K562 (cell line): ENCODE measurements at regions not wholly inside any gene's neighbourhood (a gene's known extent, or its start where the extent isn't known, plus 50 kb on each side); places are given as distances from the start of the nearest gene placed in this dataset.

Source experiments
- ATAC-seq: fragments of 200-7000 bp; cut with Tn5 transposase; 3 replicates; pipeline ENCODE4 v1.9.1; 2020; ENCODE audit warnings: moderate library complexity
- BruUV-seq: library from RNA; stranded (reverse); fragments of 400-500 nt; replicated peaks from 2 replicates; lab custom pipeline; 2021; lab: Mats Ljungman, UMichigan
- CTCF ChIA-PET: fragments of 300-600 bp; formaldehyde crosslinking; extraction: SDS; loops from one replicate; lab custom pipeline; 2021; ENCODE audit warnings: low intra/inter-chr PET ratio; lab: Yijun Ruan, JAX
- POLR2A ChIA-PET: fragments of 300-600, 350-650 bp; sonication (Branson Sonifier 250); formaldehyde crosslinking; extraction: SDS; loops from one replicate; lab custom pipeline; 2021; ENCODE audit warnings: antibody characterized with exemption, inconsistent platforms; lab: Yijun Ruan, JAX
- DNase-seq, 4 experiments: peaks; one replicate each; pipeline versions ENCODE4 v3.0.0 to v3.0.0-alpha.2; 2011 to 2018; ENCODE audit warnings: low spot score in 3 of 4, mixed read lengths in 3 of 4; ENCODE audit errors: extremely low read depth in 1 of 4
- FAIRE-seq: peaks from 2 replicates; lab custom pipeline; 2011; peaks lifted over from hg19 to GRCh38; lab: Jason Lieb, UNC
- H2AFZ ChIP-seq: 2 replicates; pipeline ENCODE4 v1.6.0; 2011; ENCODE audit warnings: low read depth, low read length, control low read depth, inconsistent platforms
- H3K27ac ChIP-seq: fragments of 200-600 bp; 3 replicates; pipeline ENCODE4 v1.8.0; 2011; ENCODE audit warnings: low read depth, mild to moderate bottlenecking, control low read depth, inconsistent platforms, low read length, moderate library complexity, mixed read lengths; ENCODE audit errors: extremely low read depth
- H3K27me3 ChIP-seq, 2 experiments: fragments of 300-600 bp in 1 of 2; 2 replicates in 1 of 2; 3 replicates in 1 of 2; pipeline versions ENCODE4 v1.6.0 to v1.8.0; 2011; ENCODE audit warnings: inconsistent platforms in 2 of 2, low read length in 2 of 2, mild to moderate bottlenecking in 1 of 2, mixed read lengths in 1 of 2, moderate library complexity in 1 of 2; ENCODE audit not compliant: control insufficient read depth in 2 of 2, insufficient read depth in 2 of 2
- H3K36me3 ChIP-seq: fragments of 300-600 bp; 3 replicates; pipeline ENCODE4 v1.8.0; 2011; ENCODE audit warnings: mild to moderate bottlenecking, low read length, inconsistent platforms; ENCODE audit not compliant: control insufficient read depth, insufficient read depth
- H3K4me1 ChIP-seq, 2 experiments: fragments of 200-600 bp in 1 of 2; replicated peaks in 1 of 2; 2 replicates in 1 of 2; 3 replicates in 1 of 2; pipeline versions ENCODE4 v1.5.1 to v1.8.0; 2011; ENCODE audit warnings: inconsistent platforms in 2 of 2, low read length in 2 of 2, mild to moderate bottlenecking in 1 of 2, mixed read lengths in 1 of 2, moderate library complexity in 1 of 2; ENCODE audit not compliant: control insufficient read depth in 2 of 2, insufficient read depth in 2 of 2
- H3K4me2 ChIP-seq: 2 replicates; pipeline ENCODE4 v1.6.1; 2011; ENCODE audit warnings: low read length, control low read depth, inconsistent platforms, mixed read lengths; ENCODE audit not compliant: insufficient read depth
- H3K4me3 ChIP-seq: fragments of 200-600 bp; sonication (generic), shearing (Covaris generic); 2 replicates; pipeline ENCODE4 v1.5.1; 2016; ENCODE audit warnings: control low read depth, inconsistent platforms
- H3K79me2 ChIP-seq: fragments of 200-600 bp; 3 replicates; pipeline ENCODE4 v1.8.0; 2011; ENCODE audit warnings: low read length, inconsistent platforms; ENCODE audit not compliant: control insufficient read depth, insufficient read depth
- H3K9ac ChIP-seq, 2 experiments: 2 replicates each; pipeline versions ENCODE4 v1.6.0 to v1.6.1; 2011; ENCODE audit warnings: low read depth in 2 of 2, low read length in 2 of 2, control low read depth in 1 of 2, inconsistent platforms in 1 of 2, mild to moderate bottlenecking in 1 of 2, mixed read lengths in 1 of 2; ENCODE audit not compliant: insufficient read depth in 1 of 2
- H3K9me1 ChIP-seq: one replicate; pipeline ENCODE4 v1.6.0; 2011; ENCODE audit warnings: inconsistent platforms, mild to moderate bottlenecking, low read length, moderate library complexity; ENCODE audit not compliant: control insufficient read depth, insufficient read depth
- H3K9me3 ChIP-seq: replicated peaks from 2 replicates; pipeline ENCODE4 v1.5.1; 2011; ENCODE audit warnings: low read depth, low read length, inconsistent platforms; ENCODE audit not compliant: control insufficient read depth, insufficient read depth
- H4K20me1 ChIP-seq: replicated peaks from 2 replicates; pipeline ENCODE4 v1.6.1; 2011; ENCODE audit warnings: low read length, inconsistent platforms, mixed read lengths; ENCODE audit not compliant: control insufficient read depth, insufficient read depth
- ADNP ChIP-seq: fragments of 200-800 bp; sonication (Bioruptor generic); IDR thresholded peaks from 2 replicates; pipeline ENCODE4 v1.6.1; 2016; ENCODE audit warnings: missing genetic modification characterization, missing compliant biosample characterization
- ARID4B ChIP-seq: sonication (generic); formaldehyde crosslinking; IDR thresholded peaks from 2 replicates; pipeline ENCODE4 v1.8.0; 2022; ENCODE audit warnings: mild to moderate bottlenecking, missing genetic modification reagents
- ELF2 ChIP-seq: fragments of 250-450 bp; sonication (Bioruptor Pico); IDR thresholded peaks from 2 replicates; pipeline ENCODE4 v1.5.0; 2021; ENCODE audit warnings: mild to moderate bottlenecking
- HDAC3 ChIP-seq: fragments of 450-650 bp; IDR thresholded peaks from 2 replicates; pipeline ENCODE4 v1.6.1; 2018; ENCODE audit warnings: borderline replicate concordance, mild to moderate bottlenecking, moderate library complexity; ENCODE audit not compliant: partially characterized antibody
- MEF2A ChIP-seq: IDR thresholded peaks from 2 replicates; pipeline ENCODE4 v1.6.1; 2011; ENCODE audit warnings: low read depth, mild to moderate bottlenecking, low read length, moderate library complexity; ENCODE audit not compliant: control insufficient read depth
- NR2C2 ChIP-seq, 2 experiments: fragments of 200-800 bp in 1 of 2; sonication (Bioruptor generic) in 1 of 2; sonication (generic) in 1 of 2; formaldehyde crosslinking in 1 of 2; IDR thresholded peaks; 2 replicates each; pipeline versions ENCODE4 v1.6.1 to v1.8.0; 2016 to 2022; ENCODE audit warnings: mild to moderate bottlenecking in 1 of 2, missing compliant biosample characterization in 1 of 2, missing genetic modification characterization in 1 of 2, missing genetic modification reagents in 1 of 2
- PHB ChIP-seq: fragments of 250-450 bp; sonication (Bioruptor Pico); IDR thresholded peaks from 2 replicates; pipeline ENCODE4 v1.5.0; 2021
- PHTF2 ChIP-seq: fragments of 250-450 bp; sonication (Bioruptor Pico); IDR thresholded peaks from 2 replicates; pipeline ENCODE4 v1.5.0; 2021; ENCODE audit warnings: mild to moderate bottlenecking
- RBM39 ChIP-seq: fragments of 200-400 bp; formaldehyde crosslinking; optimal IDR thresholded peaks from 2 replicates; pipeline ENCODE3; 2018; ENCODE audit warnings: low read depth, low read length
- RFX7 ChIP-seq: fragments of 250-450 bp; sonication (Bioruptor Pico); IDR thresholded peaks from 2 replicates; pipeline ENCODE4 v1.5.1; 2021; ENCODE audit warnings: mild to moderate bottlenecking
- STAG1 ChIP-seq: sonication (generic); formaldehyde crosslinking; IDR thresholded peaks from 2 replicates; pipeline ENCODE4 v1.5.0; 2020; ENCODE audit warnings: missing genetic modification reagents, borderline replicate concordance
- ZNF253 ChIP-seq: fragments of 250-450 bp; sonication (Bioruptor Pico); conservative IDR thresholded peaks from 2 replicates; pipeline ENCODE4 v1.6.1; 2021; ENCODE audit warnings: mild to moderate bottlenecking
- WGBS: fragments of 100-300 bp; shearing (Covaris generic); methylation state at CpG from one replicate; pipeline ENCODE4 v1.1.6; 2016; ENCODE audit warnings: low coverage, mixed read lengths; ENCODE audit not compliant: insufficient coverage; ENCODE audit errors: missing lambda C conversion rate; 5-methylcytosine and 5-hydroxymethylcytosine counted together
- in situ Hi-C: fragments of 300-500 bp; cut with MboI; formaldehyde crosslinking; loops from 4 replicates; pipeline ENCODE4 v1.15.0; 2018; ENCODE audit warnings: inconsistent platforms, mixed read lengths
- intact Hi-C: fragments of 100-400 bp; cut with micrococcal nuclease; formaldehyde crosslinking; loops from 2 replicates; pipeline ENCODE4 v1.14.2; 2022

GRCh38 chr10:53719658-53720057 lies 947.1 kb upstream of the MBL2 start (continued):
- TF ChIP-seq HDAC3 (no peak), NR2C2 (CRISPR knock-in tag; IDR thresholded peaks at IDR 0.05) (no peak), NR2C2 (tag; IDR thresholded peaks at IDR 0.05) (no peak)
- TF ChIP-seq, all 486 proteins: peak for 0

DNA sequence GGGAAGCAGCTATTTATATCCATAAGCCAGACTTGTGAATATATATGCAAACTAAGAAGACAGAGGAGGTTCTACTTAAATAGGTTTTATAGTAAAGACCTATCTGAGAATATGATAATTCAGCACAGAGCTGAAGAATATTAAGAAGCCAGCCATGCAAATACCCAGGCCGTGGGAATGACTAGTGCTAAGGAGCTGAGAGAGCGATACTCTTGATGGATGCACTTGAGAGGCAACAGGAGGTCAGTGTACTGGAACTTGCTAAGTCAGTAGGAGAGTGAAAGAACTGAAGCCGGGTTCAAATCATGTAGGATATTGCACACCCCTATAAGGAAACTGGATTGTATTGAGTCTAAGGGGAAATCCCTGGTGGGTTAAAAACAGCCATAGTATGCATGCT lies 943.6 kb upstream of the MBL2 start:
- Histone ChIP-seq H3K79me2 (no peaks in the 10 kb centered on the region), H3K9me3 (no peaks in the 10 kb centered on the region), H3K4me1 (no peaks in the 10 kb centered on the region), H3K4me3 (no peak overlapping the region), H3K9me1 (no peaks in the 10 kb centered on the region), H3K4me2 (no peak overlapping the region), H4K20me1 (no peaks in the 10 kb centered on the region), H3K9ac (no peak overlapping the region), H3K27ac (no peak overlapping the region), H3K36me3 (no peaks in the 10 kb centered on the region), H2AFZ (no peak overlapping the region), H3K27me3 (no peaks in the 10 kb centered on the region)
- 0% methylated on average over 3 of the region's 3 CpGs for WGBS
- intact Hi-C loops = no loop called here
- POLR2A ChIA-PET = no interaction called here
- ATAC-seq (no peak), FAIRE-seq (no peak), DNase-seq (no peak)
- CTCF ChIA-PET = no interaction called here
- in situ Hi-C loops = no loop called here
- BruUV-seq = no TSS peak
- TF ChIP-seq ADNP (tag) (no peak), STAG1 (CRISPR knock-in tag) (no peak), PHTF2 (CRISPR knock-in tag) (no peak), RBM39 (no peak), ELF2 (CRISPR knock-in tag) (no peak), MEF2A (no peak), ARID4B (CRISPR knock-in tag) (no peak), ZNF253 (CRISPR knock-in tag) (no peak), RFX7 (no peak), PHB (CRISPR knock-in tag) (no peak)
